IMR-90 (cell line): ENCODE measurements at regions not wholly inside any gene's neighbourhood (a gene's known extent, or its start where the extent isn't known, plus 50 kb on each side); places are given as distances from the start of the nearest gene placed in this dataset.

Experiments used
- ATAC-seq: fragments of 200-7000 bp; cut with Tn5 transposase; 2 replicates; pipeline ENCODE4 v1.9.1; 2020; ENCODE audit warnings: low read depth, mild to moderate bottlenecking, moderate library complexity
- BruUV-seq: library from RNA; stranded (reverse); fragments of 400-500 nt; replicated peaks from 2 replicates; lab custom pipeline; 2021; lab: Mats Ljungman, UMichigan
- CTCF ChIA-PET: fragments of 300-600 bp; formaldehyde crosslinking; extraction: SDS; loops from one replicate; lab custom pipeline; 2021; ENCODE audit warnings: antibody characterized with exemption; lab: Yijun Ruan, JAX
- POLR2A ChIA-PET: fragments of 300-600 bp; sonication (Branson Sonifier 250); formaldehyde crosslinking; loops from one replicate; lab custom pipeline; 2022; ENCODE audit warnings: antibody characterized with exemption; ENCODE audit not compliant: unreplicated experiment; lab: Charles Lee
- DNase-seq: peaks from one replicate; pipeline ENCODE4 v3.0.0; 2013
- H2AFZ ChIP-seq: replicated peaks from 2 replicates; pipeline ENCODE3; 2013; ENCODE audit warnings: low read length, mild to moderate bottlenecking; ENCODE audit not compliant: poor library complexity
- H2AK5ac ChIP-seq: 2 replicates; pipeline ENCODE4 v1.6.1; 2013; ENCODE audit warnings: low read depth, low read length, inconsistent platforms
- H2AK9ac ChIP-seq: replicated peaks from 2 replicates; pipeline ENCODE3; 2013; ENCODE audit warnings: mild to moderate bottlenecking, low read depth, low read length, moderate library complexity; ENCODE audit not compliant: poor library complexity
- H2BK120ac ChIP-seq: 2 replicates; pipeline ENCODE4 v1.6.1; 2013; ENCODE audit warnings: low read depth, low read length, inconsistent platforms
- H2BK15ac ChIP-seq: 3 replicates; pipeline ENCODE4 v1.6.1; 2013; ENCODE audit warnings: low read depth, low read length, inconsistent platforms
- H2BK20ac ChIP-seq: 2 replicates; pipeline ENCODE4 v1.6.1; 2013; ENCODE audit warnings: low read depth, mild to moderate bottlenecking, inconsistent platforms, low read length, moderate library complexity
- H2BK5ac ChIP-seq: 2 replicates; pipeline ENCODE4 v1.6.1; 2013; ENCODE audit warnings: mild to moderate bottlenecking, low read depth, low read length, inconsistent platforms; ENCODE audit not compliant: poor library complexity, severe bottlenecking
- H3K14ac ChIP-seq: replicated peaks from 2 replicates; pipeline ENCODE4 v1.6.1; 2013; ENCODE audit warnings: low read depth, low read length, inconsistent platforms
- H3K18ac ChIP-seq: 2 replicates; pipeline ENCODE4 v1.6.1; 2013; ENCODE audit warnings: low read depth, low read length, control low read depth
- H3K23ac ChIP-seq: 2 replicates; pipeline ENCODE4 v1.6.1; 2013; ENCODE audit warnings: low read depth, low read length, inconsistent platforms
- H3K27ac ChIP-seq: 2 replicates; pipeline ENCODE4 v1.5.1; 2013; ENCODE audit warnings: mild to moderate bottlenecking, control low read depth, low read length; ENCODE audit not compliant: insufficient read depth
- H3K27me3 ChIP-seq: 2 replicates; pipeline ENCODE4 v1.6.1; 2013; ENCODE audit warnings: low read length; ENCODE audit not compliant: control insufficient read depth, insufficient read depth
- H3K36me3 ChIP-seq: 2 replicates; pipeline ENCODE4 v1.6.1; 2013; ENCODE audit warnings: low read length, mixed read lengths; ENCODE audit not compliant: control insufficient read depth, insufficient read depth
- H3K4ac ChIP-seq: 2 replicates; pipeline ENCODE4 v1.6.1; 2013; ENCODE audit warnings: low read depth, low read length, inconsistent platforms
- H3K4me1 ChIP-seq: 2 replicates; pipeline ENCODE4 v1.6.1; 2013; ENCODE audit warnings: low read length, mixed read lengths; ENCODE audit not compliant: control insufficient read depth, insufficient read depth
- H3K4me2 ChIP-seq: 2 replicates; pipeline ENCODE4 v1.6.1; 2013; ENCODE audit warnings: low read depth, mild to moderate bottlenecking, control low read depth, low read length, moderate library complexity
- H3K4me3 ChIP-seq: 2 replicates; pipeline ENCODE4 v1.5.1; 2013; ENCODE audit warnings: low read depth, mild to moderate bottlenecking, control low read depth, low read length, moderate library complexity; ENCODE audit not compliant: insufficient read depth
- H3K56ac ChIP-seq: 2 replicates; pipeline ENCODE4 v1.6.1; 2013; ENCODE audit warnings: low read length, inconsistent platforms; ENCODE audit not compliant: insufficient read depth; ENCODE audit errors: extremely low read depth
- H3K79me1 ChIP-seq, 2 experiments: 2 replicates each; pipeline ENCODE4 v1.6.1; 2013; ENCODE audit warnings: low read length in 2 of 2, inconsistent platforms in 1 of 2, low read depth in 1 of 2
- H3K9ac ChIP-seq: 2 replicates; pipeline ENCODE4 v1.6.1; 2013; ENCODE audit warnings: low read depth, low read length, control low read depth
- H3K9me1 ChIP-seq: 2 replicates; pipeline ENCODE4 v1.6.1; 2013; ENCODE audit warnings: low read length, inconsistent platforms; ENCODE audit not compliant: insufficient read depth
- H3K9me3 ChIP-seq: 2 replicates; pipeline ENCODE4 v1.6.1; 2013; ENCODE audit warnings: low read length; ENCODE audit not compliant: control insufficient read depth, insufficient read depth
- H4K20me1 ChIP-seq: 2 replicates; pipeline ENCODE4 v1.6.1; 2013; ENCODE audit warnings: low read length, inconsistent platforms; ENCODE audit not compliant: insufficient read depth
- H4K5ac ChIP-seq: 2 replicates; pipeline ENCODE4 v1.6.1; 2013; ENCODE audit warnings: mild to moderate bottlenecking, low read depth, low read length, control low read depth
- H4K8ac ChIP-seq, 2 experiments: 2 replicates each; pipeline ENCODE4 v1.6.1; 2013; ENCODE audit warnings: low read depth in 2 of 2, low read length in 2 of 2, control low read depth in 1 of 2, inconsistent platforms in 1 of 2
- H4K91ac ChIP-seq: 2 replicates; pipeline ENCODE4 v1.6.1; 2013; ENCODE audit warnings: low read depth, low read length, inconsistent platforms; ENCODE audit not compliant: insufficient read depth
- ELK1 ChIP-seq: fragments of 150-350 bp; IDR thresholded peaks from 2 replicates; pipeline ENCODE4 v1.6.1; 2016; ENCODE audit warnings: low read depth, mild to moderate bottlenecking, low read length, moderate library complexity, borderline replicate concordance
- dilution Hi-C: fragments of 300-500 bp; cut with HindIII; formaldehyde crosslinking; loops from one replicate; pipeline ENCODE4 v1.14.3; 2018; ENCODE audit warnings: low sequenced_read_pairs; ENCODE audit not compliant: unreplicated experiment
- in situ Hi-C: fragments of 300-500 bp; cut with MboI; formaldehyde crosslinking; loops from 3 replicates; pipeline ENCODE4 v1.14.3; 2019; ENCODE audit warnings: low sequenced_read_pairs, inconsistent platforms, mixed read lengths
- intact Hi-C: fragments of 100-400 bp; cut with micrococcal nuclease; formaldehyde crosslinking; loops from 2 replicates; pipeline ENCODE4 v1.10.0; 2022

- CTCF ChIA-PET: no interaction called here
These were observed 189.6 kb upstream of the CDKN2B start for GRCh38 chr9:22198681-22199080.

More at GRCh38 chr9:22198681-22199080, 189.6 kb upstream of the CDKN2B start:
- Histone ChIP-seq H4K20me1 (no peaks in the 10 kb centered on the region), H2AK5ac (no peak overlapping the region), H2BK15ac (no peak overlapping the region), H3K27me3 (peaks cover 2% of the 10 kb centered on the region; the same call in 1 of the 2 replicates), H3K4ac (no peak overlapping the region), H3K18ac (no peak overlapping the region), H4K91ac (no peak overlapping the region), H2AK9ac (no peak overlapping the region), H3K4me2 (no peak overlapping the region), H4K8ac (no peak overlapping the region), H3K9ac (no peak overlapping the region), H3K27ac (no peak overlapping the region), H3K36me3 (no peaks in the 10 kb centered on the region), H2BK5ac (no peak overlapping the region), H4K5ac (no peak overlapping the region), H3K23ac (no peak overlapping the region), H2BK20ac (no peak overlapping the region), H3K9me3 (no peaks in the 10 kb centered on the region), H2BK120ac (no peak overlapping the region), H2AFZ (no peak overlapping the region), H3K4me1 (peaks cover under 1% of the 10 kb centered on the region; the same call in 1 of the 2 replicates), H3K56ac (no peak overlapping the region), H3K79me1 (no peaks in the 10 kb centered on the region), H3K4me3 (no peak overlapping the region), H3K14ac (no peak overlapping the region), H3K9me1 (0 out of 2 replicates have a peak, but pooled peaks cover under 1% of the 10 kb centered on the region)
- intact Hi-C loops: no loop called here
- no TSS peak for BruUV-seq
- DNase-seq: no peak
- POLR2A ChIA-PET: no interaction called here
- dilution Hi-C loops: no loop called here
- TF ChIP-seq ELK1: no peak
- no peak for ATAC-seq
- in situ Hi-C loops: no loop called here
